Mesothelial cell of epicardium (in vitro differentiated cells): ENCODE measurements at regions not wholly inside any gene's neighbourhood (a gene's known extent, or its start where the extent isn't known, plus 50 kb on each side); places are given as distances from the start of the nearest gene placed in this dataset.

Experiments used
- DNase-seq, 2 experiments: peaks; one replicate each; pipeline ENCODE4 v3.0.0; 2021; ENCODE audit warnings: low spot score in 2 of 2; ENCODE audit not compliant: unreplicated experiment in 2 of 2
- H3K27ac Mint-ChIP-seq: 2 replicates; pipeline ENCODE4 v1.8.0; 2021; ENCODE audit warnings: mixed read lengths
- H3K27me3 Mint-ChIP-seq: 2 replicates; pipeline ENCODE4 v1.8.0; 2021; ENCODE audit warnings: low read depth, mixed read lengths
- H3K36me3 Mint-ChIP-seq: 2 replicates; pipeline ENCODE4 v1.8.0; 2021; ENCODE audit warnings: mixed read lengths
- H3K4me1 Mint-ChIP-seq: 2 replicates; pipeline ENCODE4 v1.8.0; 2021; ENCODE audit warnings: mixed read lengths
- H3K4me3 Mint-ChIP-seq: 2 replicates; pipeline ENCODE4 v1.8.0; 2021; ENCODE audit warnings: mild to moderate bottlenecking, moderate library complexity, mixed read lengths
- H3K9me3 Mint-ChIP-seq: 2 replicates; pipeline ENCODE4 v1.8.0; 2021; ENCODE audit warnings: mixed read lengths
- CTCF ChIP-seq: fragments of 200-600 bp; sonication (generic); IDR thresholded peaks from one replicate; pipeline ENCODE4 v1.5.0; 2021; ENCODE audit warnings: antibody characterized with exemption; ENCODE audit not compliant: unreplicated experiment

GRCh38 chr15:98155356-98155755, 194.9 kb downstream of the ARRDC4 start:
- H3K9me3 Mint-ChIP-seq, result peaks cover 16% of the 10 kb centered on the region
- DNase-seq, result no peak
- H3K4me1 Mint-ChIP-seq, result peaks cover 7% of the 10 kb centered on the region
- no peak overlapping the region for H3K4me3 Mint-ChIP-seq
- H3K36me3 Mint-ChIP-seq, result no peaks in the 10 kb centered on the region
- no peak overlapping the region for H3K27ac Mint-ChIP-seq
- TF ChIP-seq CTCF, result no peak
- peaks cover 70% of the 10 kb centered on the region for H3K27me3 Mint-ChIP-seq

- Mint-ChIP-seq H3K4me3 (no peak overlapping the region), H3K36me3 (no peaks in the 10 kb centered on the region), H3K4me1 (peaks cover under 1% of the 10 kb centered on the region)
Observed at GRCh38 chr15:98160236-98160635, 199.7 kb downstream of the ARRDC4 start.

GRCh38 chr15:98163319-98164045, 203.0 kb downstream of the ARRDC4 start:
- no peaks in the 10 kb centered on the region for H3K4me1 Mint-ChIP-seq
- peaks cover 63% of the 10 kb centered on the region for H3K27me3 Mint-ChIP-seq
- no peak for DNase-seq
- no peaks in the 10 kb centered on the region for H3K36me3 Mint-ChIP-seq
- no peak for TF ChIP-seq CTCF
- no peak overlapping the region for H3K4me3 Mint-ChIP-seq
- no peak overlapping the region for H3K27ac Mint-ChIP-seq
- no peaks in the 10 kb centered on the region for H3K9me3 Mint-ChIP-seq

More at GRCh38 chr15:98160236-98160635, 199.7 kb downstream of the ARRDC4 start:
- Mint-ChIP-seq H3K27ac (no peak overlapping the region), H3K27me3 (peaks cover 64% of the 10 kb centered on the region), H3K9me3 (no peaks in the 10 kb centered on the region)
- DNase-seq, result no peak
- no peak for TF ChIP-seq CTCF

- no peak overlapping the region for H3K27ac Mint-ChIP-seq
- TF ChIP-seq CTCF, result no peak
- H3K4me1 Mint-ChIP-seq, result no peaks in the 10 kb centered on the region
- peaks cover 57% of the 10 kb centered on the region for H3K27me3 Mint-ChIP-seq
- no peak for DNase-seq
- no peaks in the 10 kb centered on the region for H3K36me3 Mint-ChIP-seq
- no peak overlapping the region for H3K4me3 Mint-ChIP-seq
- H3K9me3 Mint-ChIP-seq, result no peaks in the 10 kb centered on the region
Observed at GRCh38 chr15:98164571-98164970, 204.1 kb downstream of the ARRDC4 start.

- TF ChIP-seq CTCF, result no peak
- Mint-ChIP-seq H3K27ac (no peak overlapping the region), H3K4me3 (no peak overlapping the region), H3K9me3 (no peaks in the 10 kb centered on the region), H3K27me3 (peaks cover 54% of the 10 kb centered on the region), H3K4me1 (no peaks in the 10 kb centered on the region), H3K36me3 (no peaks in the 10 kb centered on the region)
- no peak for DNase-seq
Observed at GRCh38 chr15:98164986-98165385, 204.5 kb downstream of the ARRDC4 start.
